ENCODE measurements at regions not wholly inside any gene's neighbourhood (a gene's known extent, or its start where the extent isn't known, plus 50 kb on each side); places are given as distances from the start of the nearest gene placed in this dataset.

- Histone ChIP-seq H3F3A (ENCODE audit: insufficient read depth, low read length) (no peaks in the 10 kb centered on the region), H4K20me1 (ENCODE audit: insufficient read depth, low read length) (no peaks in the 10 kb centered on the region)
Observed at GRCh38 chr5:99807346-99807745, 727.8 kb upstream of the FAM174A start.

GRCh38 chr5:99795031-99795430, 740.1 kb upstream of the FAM174A start:
- H3K4me3 ChIP-seq (ENCODE audit: low read length), result no peak overlapping the region
- H3K9me3 ChIP-seq (replicated peaks; ENCODE audit: insufficient read depth, low read length), result no peaks in the 10 kb centered on the region
- TF ChIP-seq EZH2 (optimal IDR thresholded peaks at IDR 0.05; ENCODE audit: low read depth, low read length), result no peak
- no peak for TF ChIP-seq CTCF (IDR thresholded peaks at IDR 0.05; ENCODE audit: low read length)
- TF ChIP-seq EZH2phosphoT487 (IDR thresholded peaks at IDR 0.05; ENCODE audit: low read length), result no peak
- H4K20me1 ChIP-seq (ENCODE audit: insufficient read depth, low read length), result no peaks in the 10 kb centered on the region
- no peak overlapping the region for H3K27ac ChIP-seq (ENCODE audit: low read length)
- no peaks in the 10 kb centered on the region for H3K79me2 ChIP-seq (ENCODE audit: low read length)
- no peaks in the 10 kb centered on the region for H3F3A ChIP-seq (ENCODE audit: insufficient read depth, low read length)
- no peaks in the 10 kb centered on the region for H3K9me2 ChIP-seq (replicated peaks; ENCODE audit: insufficient read depth, low read length)
- no peak for DNase-seq
- no peaks in the 10 kb centered on the region for H3K4me1 ChIP-seq (ENCODE audit: low read length)
- no peaks in the 10 kb centered on the region for H3K36me3 ChIP-seq (replicated peaks; ENCODE audit: insufficient read depth, low read length)
- H3K9ac ChIP-seq (ENCODE audit: low read length), result no peak overlapping the region
- no peaks in the 10 kb centered on the region for H3K27me3 ChIP-seq (replicated peaks; ENCODE audit: insufficient read depth, low read length)
- H3K4me2 ChIP-seq (ENCODE audit: low read depth, low read length), result no peak overlapping the region
- H2AFZ ChIP-seq (ENCODE audit: low read length), result no peak overlapping the region

More at GRCh38 chr5:99807346-99807745, 727.8 kb upstream of the FAM174A start:
- Histone ChIP-seq H3K9me3 (replicated peaks; ENCODE audit: insufficient read depth, low read length) (no peaks in the 10 kb centered on the region), H3K4me1 (ENCODE audit: low read length) (no peaks in the 10 kb centered on the region), H2AFZ (ENCODE audit: low read length) (no peak overlapping the region), H3K9me2 (replicated peaks; ENCODE audit: insufficient read depth, low read length) (no peaks in the 10 kb centered on the region), H3K4me3 (ENCODE audit: low read length) (no peak overlapping the region), H3K27me3 (replicated peaks; ENCODE audit: insufficient read depth, low read length) (no peaks in the 10 kb centered on the region), H3K27ac (ENCODE audit: low read length) (no peak overlapping the region), H3K36me3 (replicated peaks; ENCODE audit: insufficient read depth, low read length) (no peaks in the 10 kb centered on the region), H3K79me2 (ENCODE audit: low read length) (no peaks in the 10 kb centered on the region), H3K9ac (ENCODE audit: low read length) (no peak overlapping the region), H3K4me2 (ENCODE audit: low read depth, low read length) (no peak overlapping the region)
- no peak for DNase-seq
- TF ChIP-seq CTCF (IDR thresholded peaks at IDR 0.05; ENCODE audit: low read length) (no peak), EZH2phosphoT487 (IDR thresholded peaks at IDR 0.05; ENCODE audit: low read length) (no peak), EZH2 (optimal IDR thresholded peaks at IDR 0.05; ENCODE audit: low read depth, low read length) (no peak)

- Histone ChIP-seq H3K9me3 (replicated peaks; ENCODE audit: insufficient read depth, low read length) (no peaks in the 10 kb centered on the region), H3K4me3 (ENCODE audit: low read length) (no peak overlapping the region), H2AFZ (ENCODE audit: low read length) (no peak overlapping the region), H3K9ac (ENCODE audit: low read length) (no peak overlapping the region), H3K36me3 (replicated peaks; ENCODE audit: insufficient read depth, low read length) (no peaks in the 10 kb centered on the region), H4K20me1 (ENCODE audit: insufficient read depth, low read length) (no peaks in the 10 kb centered on the region), H3K9me2 (replicated peaks; ENCODE audit: insufficient read depth, low read length) (no peaks in the 10 kb centered on the region), H3K27ac (ENCODE audit: low read length) (no peak overlapping the region), H3K27me3 (replicated peaks; ENCODE audit: insufficient read depth, low read length) (no peaks in the 10 kb centered on the region), H3K79me2 (ENCODE audit: low read length) (no peaks in the 10 kb centered on the region), H3K4me1 (ENCODE audit: low read length) (no peaks in the 10 kb centered on the region), H3K4me2 (ENCODE audit: low read depth, low read length) (no peak overlapping the region), H3F3A (ENCODE audit: insufficient read depth, low read length) (no peaks in the 10 kb centered on the region)
- DNase-seq, result no peak
- no peak for TF ChIP-seq EZH2phosphoT487 (IDR thresholded peaks at IDR 0.05; ENCODE audit: low read length)
- no peak for TF ChIP-seq CTCF (IDR thresholded peaks at IDR 0.05; ENCODE audit: low read length)
- no peak for TF ChIP-seq EZH2 (optimal IDR thresholded peaks at IDR 0.05; ENCODE audit: low read depth, low read length)
Observed at GRCh38 chr5:99788482-99788881, 746.7 kb upstream of the FAM174A start.

Measured in MM.1S (cell line).